Epidermal melanocyte (primary cell): ENCODE measurements at regions not wholly inside any gene's neighbourhood (a gene's known extent, or its start where the extent isn't known, plus 50 kb on each side); places are given as distances from the start of the nearest gene placed in this dataset.
"Not testable (repeated sequence)": the region's sequence is repeated elsewhere in the genome, so short reads cannot be mapped to it uniquely, and the experiment has no call there.

Experiments
- DNase-seq: peaks from one replicate; pipeline ENCODE4 v3.0.0; 2011; ENCODE audit warnings: low spot score; ENCODE audit not compliant: insufficient read length

- no peak for DNase-seq
Measured at GRCh38 chr18:39496986-39497385, 1931.4 kb upstream of the CELF4 start.

- no peak for DNase-seq
Measured at GRCh38 chr18:39494211-39494896, 1928.8 kb upstream of the CELF4 start.

DNA sequence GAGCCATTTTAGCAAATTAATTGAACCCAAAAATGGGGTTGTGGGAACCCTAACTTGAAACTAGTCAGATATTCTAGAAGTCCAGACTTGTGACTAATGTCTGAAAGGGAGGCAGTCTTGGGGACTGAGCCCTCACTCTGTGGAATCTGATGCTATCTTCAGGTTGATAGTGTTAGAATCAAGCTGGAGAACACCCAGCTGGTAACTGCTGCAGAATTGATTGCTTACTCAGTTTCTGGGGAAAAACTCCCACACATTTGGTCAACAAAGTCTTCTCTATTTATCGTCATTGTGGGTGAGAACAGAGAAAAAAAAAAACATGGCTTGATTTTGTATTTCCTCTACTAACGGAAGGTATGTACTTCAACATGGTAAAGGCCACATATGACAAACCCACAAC is 1925.8 kb upstream of the CELF4 start:
- no peak for DNase-seq

DNA sequence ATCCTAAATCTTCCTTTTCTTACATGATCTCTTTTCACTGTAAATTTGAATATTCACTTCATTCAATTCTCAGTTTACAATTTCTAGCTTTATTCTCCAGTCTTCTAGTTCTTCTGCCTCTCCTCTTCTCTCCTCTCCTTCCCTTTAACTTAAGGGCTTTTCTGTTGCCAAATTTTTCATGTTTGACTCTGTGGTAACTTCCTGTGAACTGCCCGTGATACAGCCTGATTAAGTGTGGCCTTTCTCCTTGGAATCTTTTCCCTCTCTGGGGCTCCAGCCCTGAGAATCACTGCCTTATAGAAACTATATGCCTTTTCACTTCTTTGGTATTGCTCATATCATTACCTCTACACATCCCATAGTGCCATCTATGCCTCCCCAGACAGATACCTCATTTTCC is 1923.8 kb upstream of the CELF4 start:
- no peak for DNase-seq

- DNase-seq = no peak
Measured at GRCh38 chr18:39487932-39488331, 1922.3 kb upstream of the CELF4 start.

DNA sequence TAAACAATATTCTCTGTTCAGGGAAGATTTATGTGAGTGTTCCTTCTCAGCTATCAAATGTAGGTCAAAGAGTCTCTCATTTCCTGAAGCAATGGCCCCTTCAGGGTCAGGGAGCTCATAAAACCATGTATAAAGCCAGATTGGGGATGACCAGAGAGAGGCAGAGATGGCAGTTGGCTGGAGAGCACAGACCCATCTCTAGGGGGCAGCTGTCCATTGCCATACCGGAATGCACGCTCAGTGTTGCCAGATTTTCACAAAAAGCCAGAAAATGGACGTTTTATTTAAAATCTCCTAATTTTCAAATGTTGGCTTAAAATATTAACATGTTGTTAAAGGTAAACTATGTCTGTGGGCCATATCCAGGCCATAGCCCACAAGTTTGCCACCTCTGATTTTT is 1920.7 kb upstream of the CELF4 start:
- DNase-seq = no peak

DNA sequence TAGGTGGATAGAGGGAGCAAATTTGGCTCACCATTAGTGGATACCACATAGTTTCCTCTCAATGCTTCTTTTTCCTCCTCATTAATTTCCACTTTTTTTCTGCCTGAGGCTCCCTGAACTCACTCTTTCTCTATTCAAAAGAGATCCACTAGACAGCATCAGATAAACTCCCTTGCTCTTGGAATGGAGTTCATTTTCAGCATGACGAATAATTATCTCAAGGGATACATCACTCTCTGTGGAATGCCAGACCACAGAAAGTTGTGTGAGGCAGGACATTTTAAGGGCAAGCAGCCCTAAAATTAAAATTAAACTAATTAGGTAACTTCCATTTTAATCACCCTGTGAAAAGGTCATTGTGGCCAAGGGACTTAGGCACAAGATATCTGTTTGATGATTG is 1920.1 kb upstream of the CELF4 start:
- no peak for DNase-seq

GRCh38 chr18:39481281-39481680 is 1915.7 kb upstream of the CELF4 start:
- DNase-seq = no peak

DNA sequence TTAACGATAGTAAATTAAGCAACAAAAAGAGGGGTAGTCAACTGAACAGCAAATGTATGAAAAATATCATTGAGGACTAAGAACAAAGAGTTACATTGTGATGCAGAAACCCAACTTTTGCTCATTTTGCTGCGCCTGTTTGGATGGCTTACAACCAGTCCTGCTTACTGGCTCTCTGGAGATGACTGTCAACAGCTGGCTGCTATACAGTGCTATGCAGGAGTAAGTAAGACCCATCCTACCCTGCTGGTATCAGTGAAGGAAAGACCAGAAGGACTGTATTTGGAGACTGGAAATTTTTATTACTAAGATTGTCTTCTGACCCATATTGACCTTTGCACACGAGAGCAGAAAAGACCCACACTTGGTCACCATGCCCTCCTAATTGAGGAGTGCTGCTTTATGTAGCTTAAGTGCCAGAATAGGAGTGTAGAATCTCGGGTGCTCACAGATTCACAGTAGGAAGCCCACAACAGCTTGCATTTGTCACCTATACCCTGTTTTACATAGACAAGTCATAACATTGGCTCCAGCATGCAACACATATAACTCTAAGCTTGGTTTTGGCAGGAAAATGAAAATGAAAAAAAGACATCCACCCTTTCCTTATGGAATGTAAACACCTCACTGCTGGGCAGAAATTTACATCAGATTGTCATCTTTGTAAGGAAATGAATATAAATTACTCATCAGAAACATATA is 1915.0 kb upstream of the CELF4 start:
- DNase-seq = no peak

DNA sequence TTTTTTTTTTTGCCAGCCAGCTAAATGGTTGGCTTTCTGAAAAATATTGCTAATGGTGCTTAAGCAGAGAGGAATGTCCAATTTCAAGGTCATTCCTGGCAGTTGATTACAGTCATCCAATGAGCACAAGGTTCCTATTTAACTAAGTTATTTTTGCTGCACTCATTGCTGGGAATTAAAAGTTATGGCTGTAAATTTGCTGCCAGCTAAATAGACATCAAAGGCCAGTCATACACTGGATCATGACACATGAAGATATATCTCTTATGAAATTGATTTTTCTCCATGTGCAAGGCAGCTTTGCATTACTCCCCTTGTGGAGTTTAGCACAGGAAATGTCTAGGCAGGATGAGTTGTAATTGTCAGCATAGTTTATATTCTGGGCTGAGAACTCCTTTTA is 1898.4 kb upstream of the CELF4 start:
- DNase-seq = no peak

GRCh38 chr18:39462436-39462835 is 1896.8 kb upstream of the CELF4 start:
- DNase-seq = no peak

DNA sequence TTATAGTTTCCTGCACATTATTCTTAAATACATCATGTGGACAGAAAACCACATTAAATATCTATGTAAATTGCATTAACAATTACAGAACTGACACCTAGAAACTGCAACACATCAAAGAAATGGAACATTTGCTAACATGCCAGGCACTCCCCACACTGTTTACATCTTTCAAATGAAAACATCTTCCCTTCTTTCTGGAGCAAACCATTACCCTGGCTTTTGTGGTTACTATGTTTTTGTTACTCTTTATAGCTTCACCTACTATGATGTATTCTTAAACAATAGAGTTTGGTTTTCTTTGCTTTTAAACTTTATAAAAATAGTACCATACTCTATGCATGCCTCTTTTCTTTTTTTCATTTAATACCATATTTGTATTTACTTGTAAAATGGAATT is 1894.5 kb upstream of the CELF4 start:
- no peak for DNase-seq

DNA sequence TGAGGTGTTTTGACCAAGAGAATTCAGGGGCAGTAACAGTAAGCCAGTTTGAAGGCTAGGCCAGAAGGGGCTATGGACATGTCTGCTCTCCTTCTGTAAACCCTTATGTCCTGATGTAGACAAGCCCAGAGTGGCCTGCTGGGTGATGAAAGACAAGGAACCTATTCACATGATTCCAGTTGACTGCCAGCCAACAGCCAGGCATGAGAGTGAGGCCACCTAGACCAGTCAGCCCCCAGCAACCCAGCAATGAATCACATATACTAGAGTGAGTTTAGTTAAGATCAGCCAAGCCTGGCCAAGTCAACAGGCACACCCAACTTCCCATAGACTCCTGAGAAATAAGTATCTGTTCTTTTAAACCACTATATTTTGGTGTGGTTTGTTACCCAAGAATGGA is 1889.7 kb upstream of the CELF4 start:
- DNase-seq = no peak

GRCh38 chr18:39454866-39455265 is 1889.3 kb upstream of the CELF4 start:
- no peak for DNase-seq

DNA sequence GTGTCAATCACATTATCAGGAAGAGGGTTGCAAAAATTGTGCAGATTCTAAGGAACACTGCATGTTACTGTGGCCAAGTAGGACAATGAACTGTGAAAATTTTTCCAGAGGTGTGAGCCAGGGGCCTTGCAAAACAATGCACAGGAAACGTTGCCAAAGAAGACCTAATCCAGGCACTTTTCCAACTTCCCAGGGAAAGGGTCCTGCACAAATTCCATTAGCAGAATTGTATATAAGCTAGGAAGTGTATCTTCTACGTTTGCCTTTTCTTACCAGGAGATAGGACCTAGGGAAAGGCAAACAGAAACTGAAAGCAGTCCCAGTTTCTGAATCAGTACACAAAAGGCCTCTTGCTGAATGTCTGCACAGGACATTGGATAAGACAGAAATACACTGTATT is 1888.3 kb upstream of the CELF4 start:
- no peak for DNase-seq

- DNase-seq = no peak
Measured at GRCh38 chr18:39453356-39453755, 1887.8 kb upstream of the CELF4 start.

DNA sequence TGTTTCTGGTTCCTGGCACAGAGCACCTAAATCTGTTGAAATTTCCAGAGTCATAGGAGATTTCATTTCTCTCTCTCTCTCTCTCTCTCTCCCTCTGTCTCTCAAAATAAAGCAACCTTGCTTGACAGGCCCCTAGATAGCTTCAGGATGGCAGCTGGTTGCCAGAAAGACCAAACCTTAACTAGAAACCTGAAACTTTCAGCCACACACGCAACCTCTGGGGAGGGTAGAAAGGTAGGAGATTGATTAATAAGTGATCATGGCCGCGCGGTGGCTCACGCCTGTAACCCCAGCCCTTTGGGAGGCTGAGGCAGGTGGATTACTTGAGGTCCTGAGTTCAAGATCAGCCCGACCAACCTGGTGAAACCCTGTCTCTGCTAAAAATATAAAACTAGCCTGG is 1885.4 kb upstream of the CELF4 start:
- no peak for DNase-seq

GRCh38 chr18:39449566-39449965 is 1884.0 kb upstream of the CELF4 start:
- DNase-seq = no peak

GRCh38 chr18:39448942-39449341 is 1883.3 kb upstream of the CELF4 start:
- no peak for DNase-seq

GRCh38 chr18:39444957-39445356 is 1879.4 kb upstream of the CELF4 start:
- DNase-seq = not testable (repeated sequence)

DNA sequence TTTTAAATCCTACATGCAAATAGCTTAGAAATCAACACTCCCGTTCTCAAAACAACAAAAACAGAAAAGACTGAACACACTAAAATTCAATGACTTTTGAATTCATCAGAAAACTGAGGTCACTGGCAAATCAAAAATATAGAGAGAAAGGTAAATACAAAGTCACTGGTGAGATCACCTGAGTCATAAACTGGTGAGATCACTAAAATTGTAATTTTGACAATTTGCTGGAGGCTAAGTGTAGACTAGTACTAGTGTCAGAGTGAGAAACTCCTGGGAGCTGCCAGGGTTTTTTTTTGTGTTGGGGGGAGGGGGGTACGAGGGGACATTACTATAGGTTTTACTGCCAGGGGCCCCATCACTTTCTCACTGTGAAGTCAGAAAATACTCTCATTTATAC is 1876.0 kb upstream of the CELF4 start:
- no peak for DNase-seq

DNA sequence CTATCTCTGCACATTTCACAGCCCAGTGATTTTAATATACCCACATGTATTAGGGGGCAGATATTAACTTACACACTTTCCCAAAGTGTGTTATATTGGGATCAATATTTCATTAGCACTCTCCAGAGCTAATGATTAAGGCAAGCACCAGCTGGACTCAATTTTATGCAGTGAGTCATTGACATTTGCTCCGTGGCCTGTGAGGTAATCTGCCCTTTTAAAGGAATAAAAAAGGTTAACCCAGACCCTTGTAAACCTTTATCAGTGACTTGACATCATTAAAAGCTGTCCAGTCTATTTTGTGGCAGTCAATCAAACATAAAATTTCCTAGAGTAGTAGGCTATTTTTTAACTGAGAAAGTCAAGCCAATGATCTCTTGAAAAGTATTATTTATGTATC is 1870.4 kb upstream of the CELF4 start:
- DNase-seq = no peak

DNA sequence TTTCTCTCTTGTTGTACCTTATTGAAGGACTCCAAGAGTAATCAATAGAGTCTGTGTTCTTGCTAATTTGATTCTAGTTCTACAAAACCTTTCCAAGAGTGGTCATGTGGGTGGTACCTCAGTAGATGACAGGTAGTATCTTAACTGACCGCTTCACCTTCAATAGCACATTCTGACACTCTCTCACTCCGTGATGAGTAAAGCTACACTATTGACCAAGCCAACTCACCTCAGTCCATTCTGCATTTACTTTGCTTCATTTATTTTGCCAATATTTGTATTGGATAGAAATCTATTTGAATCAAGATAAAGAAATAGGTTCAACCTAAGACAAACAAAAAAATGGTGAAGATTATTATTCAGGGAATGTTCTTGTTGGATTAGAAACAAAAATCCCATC is 1869.6 kb upstream of the CELF4 start:
- DNase-seq = no peak
